ENCODE measurements at regions not wholly inside any gene's neighbourhood (a gene's known extent, or its start where the extent isn't known, plus 50 kb on each side); places are given as distances from the start of the nearest gene placed in this dataset.

GRCh38 chr2:17272652-17273525 lies 245.4 kb downstream of the RAD51AP2 start:
- TF ChIP-seq CTCF (conservative IDR thresholded peaks at IDR 0.05; ENCODE audit: control insufficient read depth, insufficient read depth, low read depth, low read length): no peak
- no peak for DNase-seq (ENCODE audit: low read depth)

GRCh38 chr2:17272170-17272569 lies 246.1 kb downstream of the RAD51AP2 start:
- TF ChIP-seq CTCF (conservative IDR thresholded peaks at IDR 0.05; ENCODE audit: control insufficient read depth, insufficient read depth, low read depth, low read length): no peak
- DNase-seq (ENCODE audit: low read depth): no peak
- no peak overlapping the region for H3K4me3 ChIP-seq (ENCODE audit: control insufficient read depth, low read depth, low read length)

More at GRCh38 chr2:17272652-17273525, 245.4 kb downstream of the RAD51AP2 start:
- no peak overlapping the region for H3K4me3 ChIP-seq (ENCODE audit: control insufficient read depth, low read depth, low read length)

- no peak overlapping the region for H3K4me3 ChIP-seq (ENCODE audit: control insufficient read depth, low read depth, low read length)
- TF ChIP-seq CTCF (conservative IDR thresholded peaks at IDR 0.05; ENCODE audit: control insufficient read depth, insufficient read depth, low read depth, low read length): no peak
- DNase-seq (ENCODE audit: low read depth): no peak
These were observed 246.8 kb downstream of the RAD51AP2 start for GRCh38 chr2:17271416-17271815.

- no peak overlapping the region for H3K4me3 ChIP-seq (ENCODE audit: control insufficient read depth, low read depth, low read length)
- DNase-seq (ENCODE audit: low read depth): no peak
- no peak for TF ChIP-seq CTCF (conservative IDR thresholded peaks at IDR 0.05; ENCODE audit: control insufficient read depth, insufficient read depth, low read depth, low read length)
These were observed 247.3 kb downstream of the RAD51AP2 start for GRCh38 chr2:17270894-17271293.

- H3K4me3 ChIP-seq (ENCODE audit: control insufficient read depth, low read depth, low read length): no peak overlapping the region
- DNase-seq (ENCODE audit: low read depth): no peak
- no peak for TF ChIP-seq CTCF (conservative IDR thresholded peaks at IDR 0.05; ENCODE audit: control insufficient read depth, insufficient read depth, low read depth, low read length)
These were observed 254.7 kb downstream of the RAD51AP2 start for GRCh38 chr2:17263570-17263968.

- DNase-seq (ENCODE audit: low read depth): no peak
- TF ChIP-seq CTCF (conservative IDR thresholded peaks at IDR 0.05; ENCODE audit: control insufficient read depth, insufficient read depth, low read depth, low read length): no peak
- H3K4me3 ChIP-seq (ENCODE audit: control insufficient read depth, low read depth, low read length): no peak overlapping the region
These were observed 255.2 kb downstream of the RAD51AP2 start for GRCh38 chr2:17262854-17263569.
